ENCODE measurements at regions not wholly inside any gene's neighbourhood (a gene's known extent, or its start where the extent isn't known, plus 50 kb on each side); places are given as distances from the start of the nearest gene placed in this dataset.
"Not testable (repeated sequence)": the region's sequence is repeated elsewhere in the genome, so short reads cannot be mapped to it uniquely, and the experiment has no call there.

DNA sequence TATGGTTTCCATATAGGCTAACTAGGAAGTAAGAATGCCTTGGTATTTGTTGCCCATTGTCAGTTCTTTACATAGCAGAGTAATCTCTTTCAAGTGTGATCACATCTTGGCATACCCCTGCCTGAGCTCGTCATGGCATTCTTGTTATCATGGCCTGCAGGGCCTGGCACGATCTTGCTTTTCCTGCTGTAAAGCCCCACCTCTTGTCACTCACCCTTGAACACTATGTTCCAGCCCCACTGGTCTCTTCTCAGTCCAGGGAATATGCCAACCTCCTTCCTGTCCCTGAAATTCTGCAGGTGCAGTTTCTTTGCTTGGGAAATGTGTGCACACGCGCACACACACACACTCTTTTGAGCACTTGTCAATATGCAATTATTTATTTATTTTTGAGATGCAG is 250.2 kb upstream of the DMRT1 start:
- DNase-seq = no peak

DNA sequence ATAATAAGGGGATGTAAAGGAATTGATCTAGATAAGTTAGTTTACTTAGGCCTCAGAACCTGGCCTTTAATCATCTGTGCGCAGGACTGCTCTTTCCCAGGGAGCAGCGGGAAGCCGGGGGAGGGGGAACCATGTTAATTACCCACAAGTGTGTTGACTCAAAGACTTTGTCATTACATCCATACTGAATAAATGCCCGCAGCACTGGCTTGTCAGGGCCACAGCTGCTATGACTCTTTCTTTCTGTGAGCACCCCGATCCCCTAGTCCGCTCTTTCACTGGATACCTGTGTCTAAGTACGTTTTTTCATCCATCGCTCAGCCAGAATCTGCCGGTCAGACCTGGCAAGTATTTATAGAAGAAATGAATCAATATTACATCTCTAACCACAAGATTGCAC is 249.3 kb upstream of the DMRT1 start:
- DNase-seq = no peak

DNA sequence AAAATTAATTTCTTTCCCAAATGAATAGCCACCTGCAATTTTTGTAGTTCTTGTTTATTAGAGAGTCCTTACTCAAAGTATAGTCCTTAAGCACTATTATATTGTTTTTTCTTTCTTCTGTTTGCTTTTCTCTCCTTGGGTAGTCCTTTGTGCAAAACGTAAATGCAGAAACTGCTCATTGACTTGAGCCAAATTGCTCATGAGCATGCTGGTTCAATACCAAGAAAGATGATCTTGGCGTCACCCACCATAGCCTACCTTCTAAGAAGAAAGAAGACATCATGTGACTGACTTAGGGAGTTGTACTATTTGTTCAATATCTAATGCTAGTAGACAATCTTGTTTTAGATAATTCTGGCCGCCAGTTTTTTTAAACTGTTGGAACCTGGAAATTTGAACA is 248.8 kb upstream of the DMRT1 start:
- DNase-seq = no peak

DNA sequence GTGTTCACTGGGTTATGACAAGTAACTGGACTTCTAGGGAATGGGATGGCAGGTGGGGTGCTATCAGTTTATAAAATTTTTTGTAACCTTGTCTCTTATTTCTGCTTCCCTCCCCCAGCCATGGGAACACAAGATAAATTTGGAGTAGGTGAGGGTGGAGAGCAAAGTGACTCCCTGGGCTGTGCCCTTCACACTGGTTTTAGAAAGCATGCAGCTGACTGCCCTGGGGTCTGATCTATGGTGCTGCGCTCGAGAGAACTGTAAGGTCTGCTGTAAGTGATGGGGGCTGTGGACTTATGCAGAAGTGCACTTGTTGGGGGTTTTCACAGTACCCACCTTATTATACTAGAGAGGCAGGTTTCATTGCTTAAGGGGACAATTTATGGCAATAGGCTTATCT is 247.7 kb upstream of the DMRT1 start:
- no peak for DNase-seq

DNA sequence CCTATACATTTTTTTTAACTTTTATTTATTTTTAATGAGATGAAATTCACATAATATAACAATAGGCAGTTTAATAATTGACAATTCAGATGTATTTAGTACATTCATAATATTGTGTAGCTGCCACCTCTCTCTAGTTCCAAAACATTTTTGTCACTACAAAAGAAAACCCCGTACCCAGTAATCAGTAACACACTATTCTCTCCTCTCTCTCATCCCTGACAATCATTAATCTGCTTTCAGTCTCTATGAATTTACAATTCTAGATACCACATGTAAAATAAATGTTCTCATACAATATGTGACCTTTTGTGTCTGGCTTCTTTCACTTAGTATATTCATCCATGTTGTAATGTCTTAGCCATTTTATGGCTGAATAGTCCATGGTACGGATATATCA is 244.8 kb upstream of the DMRT1 start:
- DNase-seq = no peak

DNA sequence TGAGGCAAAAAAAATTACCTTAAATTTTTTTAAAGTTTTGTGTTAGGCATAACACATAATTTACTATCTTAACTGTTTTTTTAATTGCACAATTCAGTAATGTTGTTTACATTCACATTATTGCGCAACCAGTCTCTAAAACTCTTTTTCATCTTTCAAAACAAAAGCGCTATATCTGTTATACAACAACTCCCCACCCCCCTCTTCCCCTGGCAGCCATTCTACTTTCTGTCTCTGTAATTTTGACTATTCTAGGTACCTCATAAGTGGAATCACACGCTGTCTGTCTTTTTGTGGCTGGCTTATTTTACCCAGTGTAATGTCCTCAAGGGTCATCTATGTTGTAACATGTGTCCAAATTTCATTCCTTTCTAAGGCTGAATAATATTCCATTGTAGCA is 241.5 kb upstream of the DMRT1 start:
- no peak for DNase-seq

DNA sequence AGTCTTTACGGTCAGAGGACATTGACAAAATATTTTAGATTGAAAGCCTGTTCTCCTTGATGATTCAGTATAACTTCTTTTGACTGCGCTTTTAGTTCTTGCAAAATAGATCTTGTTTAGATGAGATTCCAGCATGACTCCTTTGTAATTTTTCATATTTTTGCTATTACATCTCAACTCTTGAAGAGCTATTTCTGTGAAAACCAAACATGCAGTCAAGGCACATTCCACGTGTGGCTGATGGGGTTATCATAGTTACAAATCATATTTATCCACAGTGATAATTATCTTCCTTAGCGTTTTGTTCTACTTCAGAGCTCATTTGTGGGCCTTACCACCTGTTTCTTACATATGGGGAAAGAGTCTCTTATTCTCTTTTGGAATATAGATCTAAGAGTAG is 238.8 kb upstream of the DMRT1 start:
- no peak for DNase-seq

DNA sequence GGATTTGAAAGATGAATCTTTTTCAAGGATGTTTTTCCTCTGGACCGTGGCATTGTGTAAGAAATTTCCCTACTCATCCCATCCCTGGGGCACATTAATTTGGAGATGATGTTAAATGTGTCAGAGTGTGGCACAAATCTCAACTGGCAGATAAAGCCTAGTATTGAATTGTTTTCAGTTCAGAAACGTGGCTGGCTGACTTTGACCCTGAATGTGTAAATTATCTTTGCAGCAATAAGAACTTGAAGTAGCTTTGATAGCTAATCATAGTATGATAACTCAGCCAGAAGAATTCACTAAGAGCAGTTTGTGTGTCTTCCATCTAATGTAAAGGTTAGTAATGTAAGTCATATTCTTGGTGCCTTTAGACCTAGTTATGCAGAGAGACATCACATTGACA is 238.4 kb upstream of the DMRT1 start:
- DNase-seq = no peak

DNA sequence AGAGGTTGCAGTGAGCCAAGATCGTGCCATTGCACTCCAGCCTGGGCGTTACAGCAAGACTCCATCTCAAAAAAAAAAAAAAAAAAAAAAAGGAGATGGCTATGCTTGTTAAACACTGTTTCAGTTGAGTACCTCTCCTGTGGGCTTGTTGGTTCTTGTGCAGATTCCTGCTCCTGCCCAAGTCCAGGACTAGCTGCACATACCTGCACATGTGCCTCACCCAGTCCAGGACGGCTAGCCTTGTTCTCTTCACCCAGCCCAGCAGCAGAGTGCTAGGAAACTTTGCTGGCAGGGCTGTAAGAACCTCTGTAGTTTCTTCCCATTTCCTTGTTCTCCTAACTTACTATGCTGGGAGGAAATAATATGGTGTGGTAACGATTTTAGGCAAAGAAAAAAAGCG is 234.1 kb upstream of the DMRT1 start:
- no peak for DNase-seq

DNA sequence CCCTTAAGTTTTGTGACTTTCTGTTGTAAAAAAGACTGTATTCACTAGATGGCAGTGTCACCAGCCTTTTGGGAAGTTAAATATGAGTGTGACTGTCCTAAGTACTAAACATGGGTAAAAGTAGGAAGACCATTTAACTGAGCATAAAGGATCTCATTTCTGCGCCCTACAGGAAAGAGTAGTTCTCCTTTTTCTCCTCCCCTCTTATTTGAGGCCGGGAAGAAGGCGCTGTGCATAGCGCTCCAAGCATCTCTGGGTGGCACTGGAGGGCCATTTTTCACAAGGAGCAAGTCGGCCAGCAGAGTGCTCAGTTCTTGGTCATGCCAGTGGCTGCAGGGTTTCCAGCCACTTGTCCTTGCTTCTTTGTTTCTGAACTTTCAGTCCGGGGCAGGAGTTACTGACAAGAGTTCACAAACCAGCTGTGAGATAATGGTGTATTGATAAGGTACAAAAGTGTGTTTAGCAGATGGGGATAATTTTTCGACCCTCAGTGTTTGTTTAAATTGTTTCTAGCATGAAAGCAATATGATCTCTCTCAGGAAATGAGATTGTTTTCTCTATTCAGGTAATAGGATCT is 227.6 kb upstream of the DMRT1 start:
- DNase-seq = peak; percentile 51

DNA sequence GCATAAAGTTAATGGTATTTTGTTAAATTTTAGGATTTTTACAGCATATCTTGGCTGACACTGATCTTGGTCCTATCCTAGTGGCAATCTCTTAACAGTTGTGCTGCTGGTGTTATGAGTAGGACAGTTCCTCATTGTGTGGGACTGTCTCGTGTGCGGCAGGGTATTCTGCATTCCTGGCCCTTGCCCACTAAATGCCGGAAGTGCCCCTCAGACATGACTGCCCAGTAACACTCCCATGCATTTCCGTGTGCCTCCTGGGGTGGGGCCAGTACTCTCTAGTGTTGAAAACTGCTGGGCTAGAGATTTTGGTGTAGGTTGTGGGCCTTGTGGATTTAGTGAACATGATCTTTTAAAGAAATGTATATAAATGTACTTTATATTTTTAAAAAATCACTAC is 227.1 kb upstream of the DMRT1 start:
- no peak for DNase-seq

DNA sequence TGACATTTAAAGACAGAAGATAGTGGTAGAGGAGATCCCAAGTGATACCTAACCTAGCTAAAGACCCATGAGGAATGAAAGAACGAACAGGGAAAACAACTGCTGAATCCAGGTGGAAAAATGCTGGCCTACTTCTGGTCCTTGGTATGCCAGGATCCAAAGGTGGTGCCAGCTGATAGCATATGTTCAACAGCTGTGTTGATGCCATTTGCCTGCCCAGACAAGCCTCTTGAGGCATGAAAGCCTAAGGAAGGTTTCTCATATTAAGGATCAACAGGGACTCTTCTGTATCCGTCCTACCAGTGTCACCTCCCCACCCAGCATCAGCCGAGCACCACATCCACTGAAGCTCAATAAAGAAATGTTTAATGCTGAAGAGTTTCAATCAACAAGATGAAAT is 225.7 kb upstream of the DMRT1 start:
- no peak for DNase-seq

DNA sequence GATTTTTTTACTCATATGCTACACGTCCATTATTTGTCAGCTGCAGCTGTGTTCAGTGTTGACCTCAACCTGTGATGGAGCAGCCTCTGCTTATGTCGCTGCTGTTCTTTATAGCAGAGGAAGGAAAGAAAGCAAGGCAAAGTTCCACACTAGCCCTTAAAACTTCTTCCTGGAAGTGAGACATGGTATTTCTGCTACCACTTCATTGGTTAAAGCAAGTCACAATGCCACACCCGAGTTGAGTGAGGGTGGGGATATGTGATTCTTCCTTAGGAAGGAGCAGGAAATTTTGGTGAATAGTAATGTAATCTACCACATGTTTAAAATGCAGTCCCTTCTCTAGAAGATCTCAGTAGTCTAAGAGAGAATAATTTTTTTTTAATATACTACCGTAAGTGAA is 224.8 kb upstream of the DMRT1 start:
- DNase-seq = no peak

DNA sequence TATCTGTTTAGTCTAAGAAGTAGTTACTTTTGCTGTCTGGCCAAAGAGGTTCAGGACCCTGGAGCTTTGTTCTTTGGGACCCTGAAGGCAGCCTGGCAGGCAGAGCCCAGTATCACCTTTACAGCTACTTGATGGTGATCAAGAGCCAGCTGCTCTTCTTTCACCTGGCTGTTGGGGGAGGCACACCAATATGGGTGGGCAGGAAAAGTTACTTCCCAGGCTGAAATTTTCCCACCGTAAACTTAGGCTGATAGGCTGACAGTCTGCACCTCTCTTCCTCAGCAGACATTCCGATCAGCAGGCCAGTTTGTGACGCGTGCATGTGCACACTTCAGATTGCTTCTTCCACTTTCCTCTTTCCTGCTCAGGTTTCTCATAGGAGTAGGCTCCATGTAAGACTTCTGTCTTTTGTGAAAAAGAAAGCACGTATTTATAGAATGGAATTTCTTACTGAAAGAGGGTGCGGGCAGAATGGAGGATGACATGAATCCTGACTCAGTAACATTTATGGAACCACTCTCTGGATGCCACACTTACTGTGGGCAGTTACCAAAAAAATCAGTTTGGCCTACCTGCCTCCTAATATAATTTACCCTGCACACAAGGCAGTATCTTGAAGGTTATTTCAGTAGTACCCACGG is 223.9 kb upstream of the DMRT1 start:
- DNase-seq = no peak

DNA sequence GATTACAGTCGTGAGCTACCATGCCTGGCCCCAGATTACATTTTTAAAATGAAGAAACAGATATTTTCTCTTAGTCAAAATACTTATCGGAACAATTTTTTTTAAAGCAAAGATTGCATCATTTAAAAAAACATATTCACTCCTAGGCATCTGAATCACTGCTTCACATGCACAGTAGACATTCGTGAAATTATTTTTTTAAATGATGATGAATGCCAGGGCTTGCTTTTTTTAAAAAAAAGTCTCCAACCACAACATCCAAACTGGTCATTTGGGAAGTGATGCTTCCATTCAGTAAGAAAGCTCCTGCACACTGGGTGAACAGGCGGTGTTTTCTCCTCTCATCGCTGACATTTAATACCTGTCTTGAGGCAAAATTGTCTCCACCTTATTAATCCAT is 223.0 kb upstream of the DMRT1 start:
- no peak for DNase-seq

DNA sequence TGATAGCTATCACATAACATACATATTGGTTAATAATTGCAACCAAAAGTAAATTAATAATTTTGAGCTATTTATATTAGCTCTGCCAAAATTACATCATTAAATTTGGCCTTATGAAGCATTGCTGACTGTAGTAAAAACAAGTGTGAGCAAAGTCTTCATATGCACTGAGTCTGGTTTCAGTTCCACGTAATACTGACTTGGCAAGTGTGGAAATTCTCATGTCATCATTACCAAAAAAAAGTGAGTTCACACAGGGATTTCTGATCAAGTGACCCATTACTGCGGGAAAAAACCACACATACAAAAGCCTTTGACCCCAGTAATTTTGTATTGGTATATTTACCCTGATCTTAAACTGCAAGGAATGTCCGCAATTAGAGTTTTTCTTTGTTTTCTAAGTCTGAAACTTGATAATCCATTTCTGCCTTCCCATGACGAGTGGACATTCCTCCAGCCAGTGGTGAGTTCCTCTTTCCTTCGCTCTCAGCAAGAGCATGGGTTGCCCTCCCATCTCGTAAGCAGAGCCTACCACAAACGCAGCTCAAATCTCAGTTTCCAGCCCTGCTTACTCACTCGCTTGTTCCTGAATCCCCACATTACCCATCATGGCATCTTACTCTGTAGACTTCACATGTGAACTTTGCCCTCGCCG is 220.2 kb upstream of the DMRT1 start:
- no peak for DNase-seq

DNA sequence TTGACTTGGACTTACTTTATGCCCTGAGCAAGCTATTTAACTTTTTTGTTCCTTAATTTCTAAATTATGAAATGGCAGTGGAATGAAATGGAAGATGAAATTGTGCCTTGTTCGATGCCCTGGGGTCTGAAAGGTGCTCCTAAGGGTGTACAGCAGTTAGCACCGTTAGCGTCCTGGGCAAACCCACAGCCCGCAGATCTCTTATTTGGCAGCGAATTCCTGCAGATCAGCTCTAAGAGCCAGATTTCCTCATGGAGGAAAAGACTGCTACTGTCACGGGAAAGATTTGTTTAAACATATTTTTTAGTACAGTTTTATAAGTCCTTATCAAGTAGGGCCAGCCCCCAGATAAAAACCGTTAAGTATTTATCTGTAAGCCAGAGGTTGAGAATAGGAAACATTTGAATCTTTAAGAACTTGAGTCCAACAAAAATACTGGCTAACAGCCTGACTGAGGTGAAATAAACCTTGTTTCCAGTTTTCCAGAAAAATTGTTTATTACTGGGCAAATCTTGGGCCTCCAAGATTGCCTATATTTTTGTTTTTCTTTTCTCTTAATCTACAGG is 216.5 kb upstream of the DMRT1 start:
- DNase-seq = no peak

DNA sequence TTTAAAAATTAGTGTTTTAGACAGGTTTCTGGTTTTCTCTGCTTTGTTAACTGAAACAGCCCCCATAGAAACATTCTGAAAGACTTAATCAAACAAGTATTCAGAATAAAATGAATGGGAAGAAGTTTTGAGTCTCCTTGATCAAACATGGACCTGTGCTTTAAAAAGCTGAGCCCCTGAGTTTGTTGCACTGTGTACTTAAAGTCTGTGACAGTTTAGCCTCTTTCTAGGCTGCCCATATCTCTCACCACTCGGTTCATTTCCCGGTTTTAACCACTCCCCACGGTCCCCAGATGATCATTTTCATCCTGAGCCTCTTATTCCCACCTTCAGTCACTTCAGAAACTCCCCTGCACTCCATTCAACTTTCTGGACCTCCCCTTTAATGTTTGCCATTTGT is 215.9 kb upstream of the DMRT1 start:
- no peak for DNase-seq

DNA sequence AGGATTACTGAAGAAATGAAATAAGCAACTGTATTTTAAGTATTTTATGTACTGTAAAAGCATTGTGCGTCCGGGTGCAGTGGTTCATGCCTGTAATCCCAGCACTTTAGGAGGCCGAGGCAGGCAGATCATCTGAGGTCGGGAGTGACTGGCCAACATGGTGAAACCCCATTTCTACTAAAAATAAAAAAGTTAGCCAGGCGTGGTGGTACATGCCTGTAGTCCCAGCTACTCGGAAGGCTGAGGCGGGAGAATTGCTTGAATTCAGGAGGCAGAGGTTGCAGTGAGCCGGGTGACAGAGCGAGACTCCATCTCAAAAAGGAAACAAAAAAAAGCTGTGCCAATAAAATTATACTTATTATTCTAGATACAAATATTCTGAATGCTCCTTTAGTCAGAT is 215.4 kb upstream of the DMRT1 start:
- not testable (repeated sequence) for DNase-seq

DNA sequence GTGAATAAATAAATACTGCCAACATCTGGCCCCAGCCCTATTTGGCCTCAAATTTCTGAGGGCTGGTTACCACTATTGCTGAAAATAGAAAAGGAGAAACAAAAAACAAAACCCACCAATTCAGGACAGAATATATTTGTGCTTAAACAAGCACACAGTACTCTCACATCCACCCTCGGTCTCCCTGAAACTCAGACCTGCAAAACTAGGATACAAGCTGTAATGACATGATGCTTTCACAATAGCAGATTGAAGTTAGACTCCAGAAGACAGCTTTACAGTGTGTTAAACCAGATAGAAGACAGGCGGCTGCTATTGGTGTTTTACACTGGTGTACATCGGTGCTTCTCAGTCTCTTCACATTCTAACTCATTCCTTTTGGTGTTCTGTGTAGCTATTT is 214.9 kb upstream of the DMRT1 start:
- DNase-seq = no peak

DNA sequence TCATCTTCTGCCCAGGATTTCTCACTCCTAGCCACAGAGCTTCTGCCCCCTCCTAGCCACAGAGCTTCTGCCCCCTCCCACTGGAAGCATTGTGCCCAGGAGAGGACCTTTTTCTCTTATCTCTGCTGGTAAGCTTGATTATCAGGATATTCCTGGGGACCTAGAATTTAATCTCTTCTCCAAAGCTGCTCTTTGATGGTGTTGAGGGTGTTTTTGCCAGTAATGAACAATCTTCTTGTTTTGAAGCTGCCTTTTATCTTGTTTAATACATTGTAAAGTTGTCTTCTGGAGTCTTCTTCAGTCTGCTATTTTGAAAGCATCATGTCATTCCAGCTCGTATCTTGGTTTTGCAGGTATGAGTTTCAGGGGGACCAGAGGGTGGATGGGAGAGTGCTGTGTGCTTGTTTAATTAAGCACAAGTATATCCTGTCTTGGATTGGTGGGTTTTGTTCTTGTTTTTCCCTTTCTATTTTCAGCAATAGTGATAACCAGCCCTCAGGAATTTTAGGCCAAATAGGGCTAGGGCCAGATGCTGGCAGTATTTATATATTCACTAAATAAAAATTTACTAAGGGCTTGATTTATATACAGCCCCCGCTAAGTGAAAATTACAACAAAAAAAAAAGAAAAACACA is 214.0 kb upstream of the DMRT1 start:
- no peak for DNase-seq

DNA sequence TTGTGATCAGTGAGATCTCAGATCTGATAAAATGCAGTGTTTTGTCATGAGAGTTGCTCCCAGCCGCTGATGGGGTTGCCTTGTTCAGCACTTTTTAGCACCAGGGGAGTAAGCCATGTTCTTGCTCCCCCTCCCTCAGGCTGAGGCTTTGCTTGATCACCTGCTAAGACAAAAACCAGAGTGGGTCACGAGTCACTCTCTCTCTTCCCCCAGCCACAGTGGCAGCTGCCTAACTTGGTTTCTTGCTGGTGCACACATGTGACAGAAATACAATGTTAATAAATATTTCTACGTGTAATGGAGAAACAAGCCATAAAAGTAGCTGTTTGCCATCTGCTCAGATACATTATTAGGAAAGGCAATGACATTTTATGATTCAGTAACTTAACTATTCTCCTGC is 212.4 kb upstream of the DMRT1 start:
- no peak for DNase-seq

DNA sequence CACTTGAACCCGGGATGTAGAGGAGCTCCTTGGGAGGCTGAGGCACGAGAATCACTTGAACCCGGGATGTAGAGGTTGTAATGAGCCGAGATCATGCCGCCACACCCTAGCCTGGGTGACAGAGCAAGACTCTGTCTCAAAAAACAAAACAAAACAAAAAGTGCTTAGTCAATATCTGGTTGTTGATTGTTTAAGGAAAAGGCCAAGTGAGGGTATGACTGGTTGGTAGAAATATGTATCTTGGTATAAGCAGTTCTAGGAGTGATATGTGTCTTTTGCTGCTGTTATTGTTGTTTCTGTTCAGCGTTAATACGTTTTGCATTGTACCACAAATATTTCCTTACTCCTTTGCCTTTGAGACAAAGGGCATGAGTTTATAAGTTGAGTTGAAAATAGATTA is 210.7 kb upstream of the DMRT1 start:
- DNase-seq = no peak

DNA sequence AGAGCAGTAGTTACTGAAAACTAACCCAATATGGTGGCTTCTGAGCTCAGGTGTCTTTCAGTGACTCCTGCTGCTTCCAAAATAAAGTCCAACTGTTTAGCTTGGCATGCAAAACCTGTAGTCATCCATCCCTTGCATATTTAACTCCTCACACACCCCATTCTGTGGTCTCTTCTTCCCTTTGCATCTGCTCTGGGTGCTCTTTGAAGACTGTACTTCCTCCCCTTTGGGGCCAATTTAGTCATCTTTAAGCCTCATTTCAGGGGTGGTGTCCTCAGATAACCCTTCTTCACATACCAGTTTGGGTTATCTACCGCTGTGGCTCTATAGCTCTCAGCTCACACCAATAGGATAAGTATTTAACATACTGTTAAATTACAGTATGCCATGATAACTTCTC is 209.9 kb upstream of the DMRT1 start:
- DNase-seq = no peak
